HepG2 (cell line): ENCODE measurements at regions not wholly inside any gene's neighbourhood (a gene's known extent, or its start where the extent isn't known, plus 50 kb on each side); places are given as distances from the start of the nearest gene placed in this dataset.

Experiments
- CEBPB ChIP-seq: IDR thresholded peaks from 2 replicates; pipeline ENCODE4 v1.6.1; 2011; ENCODE audit warnings: low read depth, low read length, improper control_type of control experiment, borderline replicate concordance
- GATAD1 ChIP-seq: IDR thresholded peaks from 2 replicates; pipeline ENCODE4 v1.6.1; 2016; ENCODE audit warnings: missing genetic modification reagents, missing compliant biosample characterization
- IKZF4 ChIP-seq: sonication (generic); formaldehyde crosslinking; IDR thresholded peaks from 2 replicates; pipeline ENCODE4 v1.5.1; 2020; ENCODE audit warnings: borderline replicate concordance, mild to moderate bottlenecking, low read depth, missing genetic modification reagents; ENCODE audit errors: not compliant biosample characterization
- KAT2B ChIP-seq: fragments of 150-350 bp; IDR thresholded peaks from 2 replicates; pipeline ENCODE4 v1.6.1; 2014; ENCODE audit warnings: low read depth, low read length, borderline replicate concordance
- KDM6A ChIP-seq: IDR thresholded peaks from 2 replicates; pipeline ENCODE4 v1.6.1; 2016; ENCODE audit warnings: low read depth
- KIAA2018 ChIP-seq: sonication (generic); formaldehyde crosslinking; IDR thresholded peaks from 2 replicates; pipeline ENCODE4 v1.5.0; 2020; ENCODE audit warnings: mild to moderate bottlenecking, missing genetic modification reagents, borderline replicate concordance
- KLF12 ChIP-seq: sonication (generic); formaldehyde crosslinking; IDR thresholded peaks from 2 replicates; pipeline ENCODE4 v1.4.0; 2020; ENCODE audit warnings: missing genetic modification reagents, borderline replicate concordance
- MED13 ChIP-seq: sonication (generic); formaldehyde crosslinking; IDR thresholded peaks from 2 replicates; pipeline ENCODE4 v1.5.0; 2020; ENCODE audit warnings: missing genetic modification reagents
- RFX1 ChIP-seq: fragments of 450-650 bp; IDR thresholded peaks from 2 replicates; pipeline ENCODE4 v1.6.1; 2017
- SALL1 ChIP-seq: sonication (generic); formaldehyde crosslinking; IDR thresholded peaks from 2 replicates; pipeline ENCODE4 v1.8.0; 2022; ENCODE audit warnings: mild to moderate bottlenecking, missing genetic modification reagents
- YEATS2 ChIP-seq: sonication (generic); formaldehyde crosslinking; IDR thresholded peaks from 2 replicates; pipeline ENCODE4 v1.4.0; 2020; ENCODE audit warnings: missing genetic modification reagents, borderline replicate concordance
- ZNF331 ChIP-seq: sonication (generic); formaldehyde crosslinking; IDR thresholded peaks from 2 replicates; pipeline ENCODE4 v1.4.0; 2020; ENCODE audit warnings: missing genetic modification reagents
- ZNF629 ChIP-seq: sonication (generic); formaldehyde crosslinking; conservative IDR thresholded peaks from 2 replicates; pipeline ENCODE4 v1.5.0; 2020; ENCODE audit warnings: missing genetic modification reagents
- ZNF766 ChIP-seq: sonication (generic); formaldehyde crosslinking; IDR thresholded peaks from 2 replicates; pipeline ENCODE4 v1.5.0; 2020; ENCODE audit warnings: missing genetic modification reagents, borderline replicate concordance
- ZNF781 ChIP-seq: sonication (generic); formaldehyde crosslinking; IDR thresholded peaks from 2 replicates; pipeline ENCODE4 v1.5.1; 2020; ENCODE audit warnings: borderline replicate concordance, mild to moderate bottlenecking, missing genetic modification reagents; ENCODE audit errors: not compliant biosample characterization
- ZSCAN21 ChIP-seq: sonication (generic); formaldehyde crosslinking; IDR thresholded peaks from 2 replicates; pipeline ENCODE4 v1.8.0; 2022; ENCODE audit warnings: mild to moderate bottlenecking, missing genetic modification reagents, moderate library complexity, borderline replicate concordance

GRCh38 chr20:57108742-57109570 lies 157.5 kb downstream of the BMP7 start (continued):
- no peak for TF ChIP-seq IKZF4 (CRISPR knock-in tag)
- no peak for TF ChIP-seq MED13
- TF ChIP-seq YEATS2 (CRISPR knock-in tag): 0 out of 2 replicates have a peak, but pooled peaks have one; percentile 27
- no peak for TF ChIP-seq KAT2B
- TF ChIP-seq SALL1: peak; percentile 60
- TF ChIP-seq KDM6A (CRISPR knock-in tag): 0 out of 2 replicates have a peak, but pooled peaks have one; percentile 26
- TF ChIP-seq ZNF629: 0 out of 2 replicates have a peak, but pooled peaks have one; percentile 26
- TF ChIP-seq ZSCAN21 (CRISPR knock-in tag): no peak
- no peak for TF ChIP-seq KIAA2018 (CRISPR knock-in tag)
- TF ChIP-seq ZNF766 (CRISPR knock-in tag): peak; percentile 47; the same call in 1 of the 2 replicates
- TF ChIP-seq ZNF331 (CRISPR knock-in tag): peak; percentile 35; the same call in 1 of the 2 replicates
- no peak for TF ChIP-seq ZNF781 (CRISPR knock-in tag)
- TF ChIP-seq RFX1: 0 out of 2 replicates have a peak, but pooled peaks have one; percentile 7
- TF ChIP-seq KLF12 (CRISPR knock-in tag): 0 out of 2 replicates have a peak, but pooled peaks have one; percentile 33
- TF ChIP-seq CEBPB: peak; percentile 79; the same call in 1 of the 2 replicates
- TF ChIP-seq GATAD1: 0 out of 2 replicates have a peak, but pooled peaks have one; percentile 14
